Stimulated activated naive B cell treated with anti-CD40 and anti-IgM and Interleukin-4, amounts not matched to agents 10 μg/mL and 1 μg/mL and 100 μg/mL, for 72 hours (primary cell): ENCODE measurements at regions not wholly inside any gene's neighbourhood (a gene's known extent, or its start where the extent isn't known, plus 50 kb on each side); places are given as distances from the start of the nearest gene placed in this dataset.
"Not testable (repeated sequence)": the region's sequence is repeated elsewhere in the genome, so short reads cannot be mapped to it uniquely, and the experiment has no call there.

Experiments
- ATAC-seq, 2 donors: fragments of 150-1000 bp; cut with Tn5 transposase; replicated peaks; 2 replicates each; pipeline ENCODE4 v1.10.0; 2021; ENCODE audit warnings: moderate library complexity in 1 of 2
- DNase-seq: peaks from one replicate; pipeline ENCODE4 v3.0.0; 2021
- H3K27ac Mint-ChIP-seq: one replicate; pipeline ENCODE4 v1.8.0; 2022; ENCODE audit warnings: mild to moderate bottlenecking, mixed read lengths
- H3K27me3 Mint-ChIP-seq, 2 donors: one replicate each; pipeline ENCODE4 v1.8.0; 2022; ENCODE audit warnings: mixed read lengths in 2 of 2
- H3K36me3 Mint-ChIP-seq, 2 donors: one replicate each; pipeline ENCODE4 v1.8.0; 2022; ENCODE audit warnings: mixed read lengths in 2 of 2, mild to moderate bottlenecking in 1 of 2
- H3K4me1 Mint-ChIP-seq, 2 donors: one replicate each; pipeline ENCODE4 v1.8.0; 2022; ENCODE audit warnings: mixed read lengths in 2 of 2, mild to moderate bottlenecking in 1 of 2
- H3K4me3 Mint-ChIP-seq, 2 donors: one replicate each; pipeline ENCODE4 v1.8.0; 2022; ENCODE audit warnings: mild to moderate bottlenecking in 2 of 2, mixed read lengths in 2 of 2, moderate library complexity in 1 of 2
- H3K9me3 Mint-ChIP-seq, 2 donors: one replicate each; pipeline ENCODE4 v1.8.0; 2022; ENCODE audit warnings: mixed read lengths in 2 of 2, mild to moderate bottlenecking in 1 of 2

DNA sequence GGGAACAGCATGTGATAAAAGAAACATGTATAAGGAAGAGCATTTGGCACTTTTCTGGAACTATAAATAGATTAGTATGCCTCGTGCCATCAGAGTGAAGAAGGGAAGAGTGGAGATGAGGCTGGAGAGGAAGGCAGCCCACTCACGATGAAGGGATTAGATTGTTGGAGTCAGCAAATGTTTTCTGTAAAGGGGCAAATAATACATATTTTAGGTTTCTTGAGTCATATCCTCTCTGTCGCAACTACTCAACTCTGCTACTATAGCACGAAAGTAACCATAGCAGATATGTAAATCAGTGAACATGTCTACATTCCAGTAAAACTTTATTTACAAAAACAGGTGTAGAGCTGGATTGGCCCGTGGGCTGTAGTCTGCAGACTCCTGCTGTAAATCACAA is 147.8 kb downstream of the TENT5C start:
- no peaks in the 10 kb centered on the region for H3K9me3 Mint-ChIP-seq
- peaks cover 0 to under 1% of the 10 kb centered on the region in 2 donors for H3K36me3 Mint-ChIP-seq
- DNase-seq (no peak), ATAC-seq (no peak)
- no peak overlapping the region for H3K4me3 Mint-ChIP-seq
- no peak overlapping the region for H3K27ac Mint-ChIP-seq
- H3K27me3 Mint-ChIP-seq = peaks cover 25 to 46% of the 10 kb centered on the region in 2 donors
- H3K4me1 Mint-ChIP-seq = peaks cover 11 to 14% of the 10 kb centered on the region in 2 donors

DNA sequence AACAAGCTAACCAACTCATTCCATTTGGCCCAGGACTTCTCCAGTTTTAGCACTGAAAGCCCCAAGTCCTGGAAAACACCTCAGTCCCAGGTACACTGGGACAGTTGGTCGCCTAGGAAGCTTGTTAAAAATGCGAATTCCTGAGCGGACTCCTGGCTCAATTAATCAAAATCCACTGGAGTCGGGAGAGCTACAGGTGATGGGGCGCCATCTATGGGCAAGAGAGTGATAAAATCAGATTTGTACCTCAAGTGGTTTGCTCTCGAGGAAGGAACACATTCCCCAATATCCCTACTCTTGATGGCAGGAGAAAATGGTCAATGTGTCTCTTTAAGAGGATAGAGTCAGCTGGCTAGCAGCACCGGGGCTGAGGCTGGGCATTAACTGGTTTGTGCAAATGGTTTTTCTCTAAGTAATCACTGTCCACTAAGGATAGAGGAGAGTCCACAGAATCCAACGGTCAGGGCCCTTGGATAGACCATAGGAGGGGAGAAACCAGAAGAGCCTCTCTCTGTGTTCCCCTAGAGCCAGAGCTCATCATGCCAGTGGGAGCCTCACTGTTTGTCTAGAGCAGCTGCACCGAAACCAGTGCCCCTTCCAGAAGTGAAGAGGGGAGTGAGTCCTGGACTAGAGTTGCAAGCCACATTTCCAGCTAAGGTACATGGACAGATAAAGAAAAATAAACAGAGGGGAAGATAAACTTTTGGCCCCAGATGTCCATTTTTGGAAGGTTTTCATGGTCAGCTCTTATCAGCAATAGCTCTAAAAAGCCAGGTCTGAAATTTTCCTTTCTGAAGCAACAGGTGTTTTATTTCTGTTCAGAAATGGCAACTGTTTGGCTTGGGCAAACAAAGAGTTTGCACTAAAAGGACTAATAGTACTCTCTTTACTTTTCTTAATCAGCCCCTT is 148.5 kb downstream of the TENT5C start:
- Mint-ChIP-seq H3K27ac (no peak overlapping the region), H3K4me3 (no peak overlapping the region), H3K27me3 (peaks cover 29 to 47% of the 10 kb centered on the region in 2 donors), H3K9me3 (no peaks in the 10 kb centered on the region), H3K4me1 (peaks cover 15 to 20% of the 10 kb centered on the region in 2 donors), H3K36me3 (no peaks in the 10 kb centered on the region)
- DNase-seq (peak; percentile 6), ATAC-seq (no peak)

DNA sequence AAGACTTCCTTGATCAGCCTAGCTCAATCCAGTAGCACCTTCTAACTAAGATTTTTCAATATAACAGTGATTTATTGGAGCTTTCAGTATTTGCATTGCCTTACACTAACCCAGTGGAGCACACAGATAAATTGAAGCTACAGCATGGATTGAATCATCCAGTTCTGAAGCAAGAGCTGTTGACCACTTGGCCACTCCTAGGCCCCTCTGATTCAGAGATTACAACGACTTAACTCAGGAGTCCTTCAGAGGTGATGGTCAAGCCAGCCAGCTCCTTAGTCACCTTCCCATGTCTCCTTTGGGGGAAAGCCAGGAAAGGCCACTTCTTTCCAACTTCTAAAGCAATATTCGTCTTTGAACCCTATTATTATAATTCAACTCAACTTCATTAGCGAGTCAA is 151.8 kb downstream of the TENT5C start:
- DNase-seq = no peak
- H3K27ac Mint-ChIP-seq = no peak overlapping the region
- H3K9me3 Mint-ChIP-seq = no peaks in the 10 kb centered on the region

GRCh38 chr1:117758444-117759316 is 152.8 kb downstream of the TENT5C start:
- no peaks in the 10 kb centered on the region for H3K9me3 Mint-ChIP-seq
- peaks cover 20 to 22% of the 10 kb centered on the region in 2 donors for H3K27me3 Mint-ChIP-seq
- ATAC-seq (peak; percentile 95 to 96), DNase-seq (peak; percentile 61)
- H3K4me3 Mint-ChIP-seq = peak overlapping the region; percentile 72 to 83
- H3K36me3 Mint-ChIP-seq = no peaks in the 10 kb centered on the region
- H3K27ac Mint-ChIP-seq = no peak overlapping the region
- peaks cover 10 to 16% of the 10 kb centered on the region in 2 donors for H3K4me1 Mint-ChIP-seq

More for the DNA sequence above, 151.8 kb downstream of the TENT5C start:
- Mint-ChIP-seq H3K36me3 (no peaks in the 10 kb centered on the region), H3K4me3 (no peak overlapping the region), H3K4me1 (peaks cover 14 to 20% of the 10 kb centered on the region in 2 donors), H3K27me3 (peaks cover 20 to 29% of the 10 kb centered on the region in 2 donors)
- no peak for ATAC-seq

- Mint-ChIP-seq H3K27ac (no peak overlapping the region), H3K27me3 (peaks cover 18 to 20% of the 10 kb centered on the region in 2 donors), H3K4me1 (peaks cover 8 to 11% of the 10 kb centered on the region in 2 donors), H3K4me3 (no peak overlapping the region), H3K36me3 (peaks cover 0 to 1% of the 10 kb centered on the region in 2 donors), H3K9me3 (peaks cover 0 to 1% of the 10 kb centered on the region in 2 donors)
- DNase-seq = no peak
- no peak for ATAC-seq
Measured at GRCh38 chr1:117759535-117759934, 153.7 kb downstream of the TENT5C start.

GRCh38 chr1:117760069-117760468 is 154.2 kb downstream of the TENT5C start:
- Mint-ChIP-seq H3K27ac (no peak overlapping the region), H3K9me3 (peaks cover 0 to 1% of the 10 kb centered on the region in 2 donors), H3K4me3 (no peak overlapping the region), H3K36me3 (peaks cover 0 to 3% of the 10 kb centered on the region in 2 donors), H3K4me1 (peaks cover 8 to 11% of the 10 kb centered on the region in 2 donors), H3K27me3 (peaks cover 22 to 23% of the 10 kb centered on the region in 2 donors)
- no peak for DNase-seq
- no peak for ATAC-seq

GRCh38 chr1:117760485-117760884 is 154.6 kb downstream of the TENT5C start:
- no peak overlapping the region for H3K27ac Mint-ChIP-seq
- H3K27me3 Mint-ChIP-seq = peaks cover 23 to 26% of the 10 kb centered on the region in 2 donors
- peaks cover 0 to 3% of the 10 kb centered on the region in 2 donors for H3K36me3 Mint-ChIP-seq
- H3K4me3 Mint-ChIP-seq = no peak overlapping the region
- ATAC-seq (no peak), DNase-seq (no peak)
- H3K4me1 Mint-ChIP-seq = peaks cover 8 to 11% of the 10 kb centered on the region in 2 donors
- peaks cover 0 to 1% of the 10 kb centered on the region in 2 donors for H3K9me3 Mint-ChIP-seq

- not testable (repeated sequence) for ATAC-seq, H3K4me1 Mint-ChIP-seq, H3K27ac Mint-ChIP-seq, H3K4me3 Mint-ChIP-seq, DNase-seq
- peaks cover 26 to 40% of the 10 kb centered on the region in 2 donors for H3K27me3 Mint-ChIP-seq
- peaks cover 19 to 34% of the 10 kb centered on the region in 2 donors for H3K9me3 Mint-ChIP-seq
- peaks cover 10 to 25% of the 10 kb centered on the region in 2 donors for H3K36me3 Mint-ChIP-seq
Measured at GRCh38 chr1:117767756-117768155, 161.7 kb downstream of the GDAP2 start.

GRCh38 chr1:117770981-117771531 is 158.4 kb downstream of the GDAP2 start:
- DNase-seq (no peak), ATAC-seq (no peak)
- H3K27me3 Mint-ChIP-seq = peaks cover 26 to 28% of the 10 kb centered on the region in 2 donors
- no peaks in the 10 kb centered on the region for H3K4me1 Mint-ChIP-seq
- no peak overlapping the region for H3K27ac Mint-ChIP-seq
- peaks cover 10 to 22% of the 10 kb centered on the region in 2 donors for H3K36me3 Mint-ChIP-seq
- no peak overlapping the region for H3K4me3 Mint-ChIP-seq
- H3K9me3 Mint-ChIP-seq = peaks cover 17 to 38% of the 10 kb centered on the region in 2 donors

DNA sequence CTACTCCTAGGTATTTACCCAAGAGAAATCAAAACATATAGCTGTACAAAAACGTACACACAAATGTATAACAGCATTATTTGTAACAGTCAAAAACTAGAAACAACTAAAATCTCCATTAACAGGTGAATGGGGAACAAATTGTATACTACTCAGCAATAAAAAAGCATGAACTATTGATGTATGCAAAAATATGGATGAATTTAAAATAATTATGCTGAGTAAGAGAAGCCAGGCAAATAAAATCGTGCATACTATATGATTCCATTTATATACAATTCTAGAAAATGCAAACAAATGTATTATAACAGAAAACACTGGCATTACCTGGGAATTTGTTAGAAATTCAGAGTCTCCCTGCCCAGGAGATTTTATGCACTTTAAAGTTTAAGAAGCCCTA is 150.1 kb downstream of the GDAP2 start:
- Mint-ChIP-seq H3K4me1 (no peaks in the 10 kb centered on the region), H3K4me3 (no peak overlapping the region), H3K36me3 (no peaks in the 10 kb centered on the region), H3K9me3 (no peaks in the 10 kb centered on the region), H3K27me3 (peaks cover 0 to 5% of the 10 kb centered on the region in 2 donors), H3K27ac (no peak overlapping the region)
- DNase-seq = no peak
- ATAC-seq = no peak

GRCh38 chr1:117780687-117781475 is 148.5 kb downstream of the GDAP2 start:
- Mint-ChIP-seq H3K9me3 (peaks cover 0 to 2% of the 10 kb centered on the region in 2 donors), H3K27ac (no peak overlapping the region), H3K4me3 (no peak overlapping the region), H3K36me3 (peaks cover 0 to 1% of the 10 kb centered on the region in 2 donors), H3K4me1 (peaks cover 2 to 4% of the 10 kb centered on the region in 2 donors), H3K27me3 (peaks cover 0 to 5% of the 10 kb centered on the region in 2 donors)
- ATAC-seq (no peak), DNase-seq (no peak)

DNA sequence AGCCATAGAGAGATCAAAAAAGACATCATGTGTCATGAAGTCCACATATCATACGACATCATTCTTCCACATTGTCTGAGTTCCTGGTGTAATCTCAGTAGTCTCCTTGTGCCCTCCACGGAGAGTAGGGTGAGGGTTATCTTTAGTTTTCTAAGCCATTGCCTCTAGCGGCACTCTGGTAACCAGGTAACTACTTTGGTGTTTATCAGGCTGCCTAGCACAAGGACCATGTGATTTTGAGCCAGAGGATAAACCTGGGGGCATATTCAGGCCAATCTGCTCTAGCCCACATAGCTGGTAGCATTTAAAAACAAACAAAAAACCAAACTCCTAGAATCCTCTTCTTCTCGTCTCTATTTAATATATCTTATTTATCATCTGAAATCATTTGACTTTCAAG is 147.4 kb downstream of the GDAP2 start:
- Mint-ChIP-seq H3K27ac (no peak overlapping the region), H3K4me3 (no peak overlapping the region), H3K4me1 (peaks cover 2 to 4% of the 10 kb centered on the region in 2 donors), H3K36me3 (peaks cover 0 to 1% of the 10 kb centered on the region in 2 donors), H3K9me3 (peaks cover 0 to 2% of the 10 kb centered on the region in 2 donors), H3K27me3 (peaks cover 0 to 13% of the 10 kb centered on the region in 2 donors)
- no peak for ATAC-seq
- DNase-seq = no peak

- peaks cover 0 to 13% of the 10 kb centered on the region in 2 donors for H3K27me3 Mint-ChIP-seq
- no peak overlapping the region for H3K4me3 Mint-ChIP-seq
- H3K9me3 Mint-ChIP-seq = peaks cover 0 to 2% of the 10 kb centered on the region in 2 donors
- peaks cover 0 to 1% of the 10 kb centered on the region in 2 donors for H3K36me3 Mint-ChIP-seq
- no peak for ATAC-seq
- H3K4me1 Mint-ChIP-seq = peaks cover 2 to 4% of the 10 kb centered on the region in 2 donors
- no peak for DNase-seq
- H3K27ac Mint-ChIP-seq = no peak overlapping the region
Measured at GRCh38 chr1:117783606-117784396, 145.6 kb downstream of the GDAP2 start.
